A673 (cell line): ENCODE measurements at regions not wholly inside any gene's neighbourhood (a gene's known extent, or its start where the extent isn't known, plus 50 kb on each side); places are given as distances from the start of the nearest gene placed in this dataset.

Experiments used
- BruUV-seq: library from RNA; stranded (reverse); fragments of 400-500 nt; replicated peaks from 2 replicates; lab custom pipeline; 2021; lab: Mats Ljungman, UMichigan
- CTCF ChIA-PET: fragments of 300-600 bp; sonication (Branson Sonifier 250); formaldehyde crosslinking; loops from one replicate; lab custom pipeline; 2022; ENCODE audit warnings: antibody characterized with exemption; lab: Charles Lee
- POLR2A ChIA-PET: fragments of 300-600 bp; sonication (Branson Sonifier 250); formaldehyde crosslinking; loops from one replicate; lab custom pipeline; 2022; ENCODE audit warnings: antibody characterized with exemption; ENCODE audit not compliant: low non-redundant PET; lab: Charles Lee
- DNase-seq: peaks from one replicate; pipeline ENCODE4 v3.0.0-alpha.2; 2015; ENCODE audit warnings: low spot score
- H3K27ac ChIP-seq: fragments of 200-600 bp; sonication (generic); 2 replicates; pipeline ENCODE4 v1.5.1; 2016; ENCODE audit warnings: mixed run types, low read depth, mild to moderate bottlenecking, mixed read lengths, antibody characterized with exemption, low read length; ENCODE audit not compliant: poor library complexity, severe bottlenecking
- H3K27me3 ChIP-seq: fragments of 200-600 bp; sonication (generic); replicated peaks from 2 replicates; pipeline ENCODE4 v1.6.1; 2017; ENCODE audit warnings: mixed run types, low read depth, mild to moderate bottlenecking, mixed read lengths, antibody characterized with exemption, low read length; ENCODE audit not compliant: insufficient read depth, poor library complexity
- H3K36me3 ChIP-seq: fragments of 200-600 bp; sonication (generic); 2 replicates; pipeline ENCODE4 v1.6.1; 2016; ENCODE audit warnings: mixed run types, mild to moderate bottlenecking, mixed read lengths, antibody characterized with exemption, low read length; ENCODE audit not compliant: insufficient read depth, poor library complexity, severe bottlenecking
- H3K4me1 ChIP-seq: fragments of 200-600 bp; sonication (generic); 2 replicates; pipeline ENCODE4 v1.6.1; 2017; ENCODE audit warnings: mixed run types, mild to moderate bottlenecking, mixed read lengths, antibody characterized with exemption, low read length; ENCODE audit not compliant: insufficient read depth, poor library complexity, severe bottlenecking
- H3K4me3 ChIP-seq: fragments of 200-600 bp; sonication (generic); 2 replicates; pipeline ENCODE4 v1.5.1; 2016; ENCODE audit warnings: low read depth, mixed run types, mild to moderate bottlenecking, mixed read lengths, low read length; ENCODE audit not compliant: poor library complexity, severe bottlenecking
- H3K9me3 ChIP-seq: fragments of 200-600 bp; sonication (generic); 2 replicates; pipeline ENCODE4 v1.6.1; 2016; ENCODE audit warnings: mixed run types, low read depth, mild to moderate bottlenecking, mixed read lengths, antibody characterized with exemption, low read length; ENCODE audit not compliant: poor library complexity, severe bottlenecking
- EZH2 ChIP-seq: fragments of 200-600 bp; sonication (generic); IDR thresholded peaks from 2 replicates; pipeline ENCODE4 v1.6.1; 2017; ENCODE audit warnings: borderline replicate concordance, low read depth, mild to moderate bottlenecking, mixed read lengths, antibody characterized with exemption, low read length; ENCODE audit not compliant: poor library complexity, severe bottlenecking
- intact Hi-C: fragments of 100-400 bp; cut with micrococcal nuclease; formaldehyde crosslinking; loops from one replicate; pipeline ENCODE4 v1.10.0; 2022; ENCODE audit not compliant: unreplicated experiment
- TF ChIP-seq, protein P1 (sequence below): fragments of 300-800, 200-600 bp; sonication (generic); conservative IDR thresholded peaks from 2 replicates; pipeline ENCODE4 v1.5.1; 2017; ENCODE audit warnings: low read depth, mild to moderate bottlenecking, antibody characterized with exemption, low read length, moderate library complexity, mixed read lengths

DNA sequence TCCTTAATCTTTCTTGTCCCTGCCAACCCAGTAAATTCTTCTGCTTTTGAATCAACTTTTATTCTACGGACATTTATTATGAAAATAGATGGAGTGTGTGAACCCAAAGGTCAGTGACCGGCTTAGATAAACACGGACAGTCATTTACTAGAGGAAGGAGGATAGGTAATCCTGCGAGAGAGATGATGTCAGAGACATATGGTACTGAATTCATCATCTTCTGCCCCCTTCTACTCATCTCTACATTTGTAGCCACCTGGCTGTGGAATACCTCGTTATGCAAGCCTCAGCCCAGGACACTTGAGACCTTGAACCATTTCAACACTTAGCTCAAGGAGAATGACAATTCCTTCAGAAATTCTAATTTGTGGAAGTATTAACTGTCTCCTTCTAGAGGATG is 443.6 kb downstream of the TDRD15 start:
- DNase-seq: no peak
- Histone ChIP-seq H3K4me1 (no peaks in the 10 kb centered on the region), H3K4me3 (no peak overlapping the region), H3K36me3 (no peaks in the 10 kb centered on the region), H3K27me3 (no peaks in the 10 kb centered on the region), H3K27ac (no peak overlapping the region), H3K9me3 (no peaks in the 10 kb centered on the region)
- TF ChIP-seq, protein P1, sequence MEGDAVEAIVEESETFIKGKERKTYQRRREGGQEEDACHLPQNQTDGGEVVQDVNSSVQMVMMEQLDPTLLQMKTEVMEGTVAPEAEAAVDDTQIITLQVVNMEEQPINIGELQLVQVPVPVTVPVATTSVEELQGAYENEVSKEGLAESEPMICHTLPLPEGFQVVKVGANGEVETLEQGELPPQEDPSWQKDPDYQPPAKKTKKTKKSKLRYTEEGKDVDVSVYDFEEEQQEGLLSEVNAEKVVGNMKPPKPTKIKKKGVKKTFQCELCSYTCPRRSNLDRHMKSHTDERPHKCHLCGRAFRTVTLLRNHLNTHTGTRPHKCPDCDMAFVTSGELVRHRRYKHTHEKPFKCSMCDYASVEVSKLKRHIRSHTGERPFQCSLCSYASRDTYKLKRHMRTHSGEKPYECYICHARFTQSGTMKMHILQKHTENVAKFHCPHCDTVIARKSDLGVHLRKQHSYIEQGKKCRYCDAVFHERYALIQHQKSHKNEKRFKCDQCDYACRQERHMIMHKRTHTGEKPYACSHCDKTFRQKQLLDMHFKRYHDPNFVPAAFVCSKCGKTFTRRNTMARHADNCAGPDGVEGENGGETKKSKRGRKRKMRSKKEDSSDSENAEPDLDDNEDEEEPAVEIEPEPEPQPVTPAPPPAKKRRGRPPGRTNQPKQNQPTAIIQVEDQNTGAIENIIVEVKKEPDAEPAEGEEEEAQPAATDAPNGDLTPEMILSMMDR: no peak
- no peak for TF ChIP-seq EZH2
- intact Hi-C loops: no loop called here
- no TSS peak for BruUV-seq
- CTCF ChIA-PET: no interaction called here
- POLR2A ChIA-PET: no interaction called here

DNA sequence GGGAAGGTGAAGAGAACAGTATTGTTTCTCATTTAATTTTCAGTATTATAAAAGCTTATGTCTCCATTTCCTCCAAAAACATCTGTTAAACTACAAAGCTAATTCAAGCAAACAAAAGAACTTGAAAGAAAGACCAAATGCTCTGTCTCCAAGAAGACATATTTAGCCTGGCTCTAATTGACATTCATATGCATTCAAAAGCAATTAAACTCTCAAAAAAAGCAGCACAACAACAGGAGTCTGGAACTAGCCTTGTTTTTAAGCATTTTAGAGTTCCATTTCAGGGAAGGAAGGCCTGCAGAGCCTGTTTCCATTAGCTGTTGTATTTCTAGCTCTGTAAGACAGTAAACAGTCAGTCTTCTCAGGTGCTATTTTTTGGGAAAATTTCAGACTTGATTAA is 447.9 kb downstream of the TDRD15 start:
- no peak for DNase-seq
- Histone ChIP-seq H3K27ac (no peak overlapping the region), H3K36me3 (no peaks in the 10 kb centered on the region), H3K4me3 (no peak overlapping the region), H3K9me3 (no peaks in the 10 kb centered on the region), H3K27me3 (peaks cover 3% of the 10 kb centered on the region), H3K4me1 (no peaks in the 10 kb centered on the region)
- ChIA-PET CTCF (no interaction called here), POLR2A (no interaction called here)
- TF ChIP-seq EZH2: no peak
- TF ChIP-seq, protein P1: no peak
- intact Hi-C loops: no loop called here
- no TSS peak for BruUV-seq

DNA sequence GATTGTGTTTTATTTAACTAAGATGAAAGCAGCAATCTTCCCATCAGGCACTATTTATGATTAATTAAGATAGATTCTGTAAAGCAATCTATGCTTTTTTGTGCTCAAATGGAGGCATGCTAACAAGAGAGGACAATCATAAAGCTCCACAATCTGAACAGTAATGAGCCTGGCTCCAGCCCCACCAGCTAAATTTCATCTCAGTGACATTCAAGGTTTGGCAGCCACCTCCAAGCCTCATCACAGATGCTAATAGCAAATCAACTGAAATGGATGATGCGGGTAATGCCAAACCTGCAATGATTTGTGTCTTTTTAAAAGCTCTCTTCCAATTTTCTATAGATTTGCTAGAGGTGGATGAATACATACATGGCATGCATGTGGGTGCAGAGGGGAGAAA is 456.6 kb downstream of the TDRD15 start:
- Histone ChIP-seq H3K36me3 (no peaks in the 10 kb centered on the region), H3K9me3 (no peaks in the 10 kb centered on the region), H3K4me1 (no peaks in the 10 kb centered on the region), H3K27me3 (peaks cover 7% of the 10 kb centered on the region), H3K27ac (no peak overlapping the region), H3K4me3 (no peak overlapping the region)
- POLR2A ChIA-PET: no interaction called here
- no TSS peak for BruUV-seq
- DNase-seq: no peak
- intact Hi-C loops: no loop called here
- CTCF ChIA-PET: no interaction called here
- no peak for TF ChIP-seq EZH2
- TF ChIP-seq, protein P1: no peak
